GM23338 (cell line): ENCODE measurements at regions not wholly inside any gene's neighbourhood (a gene's known extent, or its start where the extent isn't known, plus 50 kb on each side); places are given as distances from the start of the nearest gene placed in this dataset.

Experiments used
- CTCF ChIP-seq, 2 experiments: fragments of 200-600 bp in 1 of 2; sonication (generic) in 1 of 2; conservative IDR thresholded peaks; 2 replicates each; pipeline versions ENCODE4 v1.5.1 to v1.6.1; 2016 to 2017; ENCODE audit warnings: antibody characterized with exemption in 2 of 2, low read depth in 2 of 2, mild to moderate bottlenecking in 2 of 2, moderate library complexity in 1 of 2
- ETS1 ChIP-seq: IDR thresholded peaks from 2 replicates; pipeline ENCODE4 v1.6.1; 2016; ENCODE audit warnings: antibody characterized with exemption
- EZH2 ChIP-seq: fragments of 200-600 bp; sonication (generic); IDR thresholded peaks from one replicate; pipeline ENCODE4 v1.8.0; 2017; ENCODE audit warnings: antibody characterized with exemption, mild to moderate bottlenecking, low read depth; ENCODE audit not compliant: unreplicated experiment
- JUNB ChIP-seq: IDR thresholded peaks from one replicate; pipeline ENCODE4 v1.6.1; 2016; ENCODE audit warnings: antibody characterized with exemption; ENCODE audit not compliant: unreplicated experiment
- POLR2AphosphoS5 ChIP-seq: IDR thresholded peaks from 2 replicates; pipeline ENCODE4 v1.6.1; 2016; ENCODE audit warnings: antibody characterized with exemption, low read depth
- REST ChIP-seq: IDR thresholded peaks from one replicate; pipeline ENCODE4 v1.6.1; 2018; ENCODE audit warnings: antibody characterized with exemption; ENCODE audit not compliant: unreplicated experiment
- ZNF114 ChIP-seq: fragments of 250-450 bp; sonication (Bioruptor Pico); IDR thresholded peaks from 2 replicates; pipeline ENCODE4 v1.5.0; 2020; ENCODE audit warnings: mild to moderate bottlenecking, moderate library complexity
- ZNF462 ChIP-seq: fragments of 250-450 bp; sonication (Bioruptor Pico); IDR thresholded peaks from 2 replicates; pipeline ENCODE4 v1.5.0; 2020; ENCODE audit warnings: mild to moderate bottlenecking, moderate library complexity

GRCh38 chr4:148962539-148963290 lies 520.5 kb upstream of the NR3C2 start:
- TF ChIP-seq CTCF (conservative IDR thresholded peaks at IDR 0.05; ENCODE audit: low read depth in 2 of 2) (no peak), ZNF114 (CRISPR knock-in tag) (no peak), EZH2 (no peak), POLR2AphosphoS5 (no peak), REST (no peak), ETS1 (no peak), JUNB (no peak), ZNF462 (CRISPR knock-in tag) (no peak)
